ENCODE measurements at regions not wholly inside any gene's neighbourhood (a gene's known extent, or its start where the extent isn't known, plus 50 kb on each side); places are given as distances from the start of the nearest gene placed in this dataset.

DNA sequence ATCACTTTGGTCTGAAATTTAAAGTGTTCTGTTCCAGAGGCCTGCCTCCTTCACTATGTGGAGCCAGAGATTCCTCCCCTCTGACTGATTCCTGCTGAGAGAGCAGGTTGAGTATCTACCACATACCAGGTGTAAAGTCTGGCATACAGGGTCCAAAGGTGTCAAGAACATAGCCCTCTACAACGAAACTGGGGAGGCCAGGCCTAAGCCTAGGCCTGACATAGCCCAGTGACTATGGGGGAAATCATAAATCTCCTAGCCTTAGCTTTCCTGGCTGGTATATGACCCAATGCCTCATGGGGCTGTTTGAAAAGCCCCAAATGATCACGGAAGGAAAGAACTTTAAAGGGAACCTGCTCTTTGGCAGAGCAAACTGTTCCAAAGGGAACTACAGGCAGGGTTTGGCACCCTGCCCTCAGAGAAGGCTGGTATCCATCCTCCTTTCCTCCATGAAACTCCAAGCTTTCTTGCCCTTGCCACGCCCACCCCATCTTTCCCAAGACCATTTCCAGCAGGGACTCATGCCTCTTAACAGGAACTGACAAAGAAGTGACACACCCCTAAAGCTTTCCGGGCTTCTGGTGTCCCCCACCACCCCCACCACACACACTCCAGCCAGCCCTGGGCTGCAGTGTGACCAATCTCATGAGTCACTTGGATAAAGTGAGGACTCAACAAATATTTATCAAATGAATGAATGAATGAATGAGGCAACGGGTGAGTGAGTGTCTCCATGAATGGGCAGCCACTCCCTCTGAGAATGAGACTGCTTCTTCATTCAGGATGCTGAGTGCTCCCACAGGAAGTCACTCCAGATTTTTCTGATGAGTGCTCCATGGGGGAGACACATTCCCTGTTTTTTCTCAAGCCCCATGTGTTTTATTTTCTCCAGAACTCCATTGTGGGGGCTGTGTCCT, 93.3 kb upstream of the CALM2 start:
- Histone ChIP-seq H3K27ac (ENCODE audit: insufficient read depth, low read depth, low read length) (peak overlapping the region; percentile 80), H4K20me1 (replicated peaks; ENCODE audit: control insufficient read depth, extremely low read depth, insufficient read depth, low read length) (no peaks in the 10 kb centered on the region), H3K36me3 (ENCODE audit: control insufficient read depth in 2 of 2, extremely low read depth in 1 of 2, insufficient read depth in 2 of 2, low read length in 2 of 2) (no peaks in the 10 kb centered on the region), H3K27me3 (ENCODE audit: control insufficient read depth in 2 of 2, insufficient read depth in 2 of 2, low read length in 2 of 2) (no peaks in the 10 kb centered on the region), H3K79me2 (ENCODE audit: control insufficient read depth, insufficient read depth, low read length) (no peaks in the 10 kb centered on the region), H3K4me1 (ENCODE audit: control insufficient read depth, extremely low read depth, insufficient read depth, low read length) (peaks cover 23% of the 10 kb centered on the region), H3K4me3 (replicated peaks in 1 of 3; ENCODE audit: insufficient read depth in 1 of 3, low read depth in 1 of 3, low read length in 3 of 3) (no peak overlapping the region), H3K9me1 (replicated peaks; ENCODE audit: control insufficient read depth, extremely low read depth, insufficient read depth, low read length) (no peaks in the 10 kb centered on the region), H3K4me2 (ENCODE audit: insufficient read depth, low read length) (peak overlapping the region; percentile 52), H3K9me3 (replicated peaks; ENCODE audit: control insufficient read depth, insufficient read depth, low read length) (no peaks in the 10 kb centered on the region), H3K9ac (replicated peaks; ENCODE audit: extremely low read depth, insufficient read depth, low read length) (peak overlapping the region; percentile 49), H2AFZ (ENCODE audit: low read depth, low read length) (peak overlapping the region; percentile 61)
- TF ChIP-seq GATA2 (IDR thresholded peaks at IDR 0.05; ENCODE audit: insufficient read depth, insufficient read length, low read depth, low read length) (peak; percentile 75), FOS (IDR thresholded peaks at IDR 0.05; ENCODE audit: borderline replicate concordance, insufficient read depth, low read length) (peak; percentile 99), MYC (IDR thresholded peaks at IDR 0.05; ENCODE audit: low read depth, low read length) (no peak), JUN (IDR thresholded peaks at IDR 0.05; ENCODE audit: borderline replicate concordance, insufficient read depth, insufficient read length, low read depth) (peak; percentile 72), POLR2AphosphoS5 (IDR thresholded peaks at IDR 0.05; ENCODE audit: insufficient read depth, low read depth, low read length) (peak; percentile 90)
- dilution Hi-C loops (cut with MboI; ENCODE audit: extremely low pct_ligation_motif_present, low sequenced_read_pairs), result no loop called here
- POLR2A ChIA-PET, result no interaction called here
- CTCF ChIA-PET, result interaction anchor here (1.2 to 2.0 kb wide), 4 partner anchors 13 to 97 kb away, joined by 4 to 6 read pairs (median 5); no protein-coding TSS in a partner anchor
- intact Hi-C loops (cut with micrococcal nuclease), result loop anchor here (1.0 kb wide), 2 partner anchors 44 to 353 kb away; no protein-coding TSS in a partner anchor
- FAIRE-seq (peak; percentile 97), DNase-seq (ENCODE audit: low read depth, low spot score) (peak; percentile 88)
- TSS peak; percentile 93 for BruUV-seq (replicated peaks)

DNA sequence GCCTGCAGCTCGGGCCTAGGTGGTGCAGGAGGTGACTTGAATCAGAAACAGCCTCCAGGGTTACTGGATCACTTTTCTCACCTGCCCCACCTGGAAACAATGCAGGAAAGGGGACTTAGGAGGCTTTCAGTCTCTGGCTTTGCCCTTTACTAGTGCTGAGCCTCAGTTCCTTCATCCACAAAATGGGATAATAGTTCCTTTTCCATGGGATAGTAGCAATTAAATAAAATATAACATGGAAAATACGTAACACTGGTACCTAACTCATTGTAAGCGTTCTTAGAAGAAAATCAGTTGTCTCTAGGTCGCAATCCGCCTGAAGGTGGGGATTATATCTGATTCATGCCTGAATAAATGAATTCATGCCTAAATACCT, 91.4 kb upstream of the CALM2 start:
- no peaks in the 10 kb centered on the region for H3K9me1 ChIP-seq (replicated peaks; ENCODE audit: control insufficient read depth, extremely low read depth, insufficient read depth, low read length)
- no peaks in the 10 kb centered on the region for H3K27me3 ChIP-seq (ENCODE audit: control insufficient read depth in 2 of 2, insufficient read depth in 2 of 2, low read length in 2 of 2)
- FAIRE-seq (no peak), DNase-seq (ENCODE audit: low read depth, low spot score) (no peak)
- H3K4me1 ChIP-seq (ENCODE audit: control insufficient read depth, extremely low read depth, insufficient read depth, low read length), result peaks cover 18% of the 10 kb centered on the region
- POLR2A ChIA-PET, result no interaction called here
- intact Hi-C loops (cut with micrococcal nuclease) (loop anchor here (1.0 kb wide), 1 partner anchor 45 kb away; no protein-coding TSS in a partner anchor), dilution Hi-C loops (cut with MboI; ENCODE audit: extremely low pct_ligation_motif_present, low sequenced_read_pairs) (no loop called here)
- H3K4me2 ChIP-seq (ENCODE audit: insufficient read depth, low read length), result no peak overlapping the region
- no peak for TF ChIP-seq FOS (IDR thresholded peaks at IDR 0.05; ENCODE audit: borderline replicate concordance, insufficient read depth, low read length)
- no peak for TF ChIP-seq POLR2A (IDR thresholded peaks at IDR 0.05; ENCODE audit: low read depth, low read length)
- no peak for TF ChIP-seq EZH2 (IDR thresholded peaks at IDR 0.05; ENCODE audit: borderline replicate concordance, low read depth, low read length, severe bottlenecking)
- no peak for TF ChIP-seq POLR2AphosphoS5 (IDR thresholded peaks at IDR 0.05; ENCODE audit: insufficient read depth, low read depth, low read length)
- TF ChIP-seq, protein P1, sequence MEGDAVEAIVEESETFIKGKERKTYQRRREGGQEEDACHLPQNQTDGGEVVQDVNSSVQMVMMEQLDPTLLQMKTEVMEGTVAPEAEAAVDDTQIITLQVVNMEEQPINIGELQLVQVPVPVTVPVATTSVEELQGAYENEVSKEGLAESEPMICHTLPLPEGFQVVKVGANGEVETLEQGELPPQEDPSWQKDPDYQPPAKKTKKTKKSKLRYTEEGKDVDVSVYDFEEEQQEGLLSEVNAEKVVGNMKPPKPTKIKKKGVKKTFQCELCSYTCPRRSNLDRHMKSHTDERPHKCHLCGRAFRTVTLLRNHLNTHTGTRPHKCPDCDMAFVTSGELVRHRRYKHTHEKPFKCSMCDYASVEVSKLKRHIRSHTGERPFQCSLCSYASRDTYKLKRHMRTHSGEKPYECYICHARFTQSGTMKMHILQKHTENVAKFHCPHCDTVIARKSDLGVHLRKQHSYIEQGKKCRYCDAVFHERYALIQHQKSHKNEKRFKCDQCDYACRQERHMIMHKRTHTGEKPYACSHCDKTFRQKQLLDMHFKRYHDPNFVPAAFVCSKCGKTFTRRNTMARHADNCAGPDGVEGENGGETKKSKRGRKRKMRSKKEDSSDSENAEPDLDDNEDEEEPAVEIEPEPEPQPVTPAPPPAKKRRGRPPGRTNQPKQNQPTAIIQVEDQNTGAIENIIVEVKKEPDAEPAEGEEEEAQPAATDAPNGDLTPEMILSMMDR (IDR thresholded peaks at IDR 0.05; ENCODE audit: extremely low read depth in 1 of 2, insufficient read depth in 1 of 2, low read depth in 1 of 2, low read length in 2 of 2), result no peak
- no peak for TF ChIP-seq JUN (IDR thresholded peaks at IDR 0.05; ENCODE audit: borderline replicate concordance, insufficient read depth, insufficient read length, low read depth)
- no peak for TF ChIP-seq GATA2 (IDR thresholded peaks at IDR 0.05; ENCODE audit: insufficient read depth, insufficient read length, low read depth, low read length)
- TF ChIP-seq, protein P2, sequence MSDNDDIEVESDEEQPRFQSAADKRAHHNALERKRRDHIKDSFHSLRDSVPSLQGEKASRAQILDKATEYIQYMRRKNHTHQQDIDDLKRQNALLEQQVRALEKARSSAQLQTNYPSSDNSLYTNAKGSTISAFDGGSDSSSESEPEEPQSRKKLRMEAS (IDR thresholded peaks at IDR 0.05; ENCODE audit: insufficient read depth, insufficient read length), result no peak
- no peak for TF ChIP-seq MYC (IDR thresholded peaks at IDR 0.05; ENCODE audit: low read depth, low read length)
- CTCF ChIA-PET, result interaction anchor here (1.1 kb wide), 1 partner anchor 9 kb away, joined by 5 read pairs; no protein-coding TSS in a partner anchor
- H2AFZ ChIP-seq (ENCODE audit: low read depth, low read length), result no peak overlapping the region
- H3K79me2 ChIP-seq (ENCODE audit: control insufficient read depth, insufficient read depth, low read length), result no peaks in the 10 kb centered on the region
- H3K27ac ChIP-seq (ENCODE audit: insufficient read depth, low read depth, low read length), result no peak overlapping the region
- H3K9me3 ChIP-seq (replicated peaks; ENCODE audit: control insufficient read depth, insufficient read depth, low read length), result no peaks in the 10 kb centered on the region
- BruUV-seq (replicated peaks), result no TSS peak
- H3K4me3 ChIP-seq (replicated peaks in 1 of 3; ENCODE audit: insufficient read depth in 1 of 3, low read depth in 1 of 3, low read length in 3 of 3), result no peak overlapping the region
- H3K9ac ChIP-seq (replicated peaks; ENCODE audit: extremely low read depth, insufficient read depth, low read length), result no peak overlapping the region
- no peaks in the 10 kb centered on the region for H3K36me3 ChIP-seq (ENCODE audit: control insufficient read depth in 2 of 2, extremely low read depth in 1 of 2, insufficient read depth in 2 of 2, low read length in 2 of 2)
- no peaks in the 10 kb centered on the region for H4K20me1 ChIP-seq (replicated peaks; ENCODE audit: control insufficient read depth, extremely low read depth, insufficient read depth, low read length)
